Activated T-helper 1 cell treated with anti-CD3 and anti-CD28 coated beads, Interleukin-2, amount 50 U/mL, for 16 hours (primary cell): ENCODE measurements at regions not wholly inside any gene's neighbourhood (a gene's known extent, or its start where the extent isn't known, plus 50 kb on each side); places are given as distances from the start of the nearest gene placed in this dataset.

Source experiments
- DNase-seq, 2 donors: peaks; one replicate each; pipeline ENCODE4 v3.0.0-alpha.2; 2020; ENCODE audit warnings: low read depth in 1 of 2, low spot score in 1 of 2

DNA sequence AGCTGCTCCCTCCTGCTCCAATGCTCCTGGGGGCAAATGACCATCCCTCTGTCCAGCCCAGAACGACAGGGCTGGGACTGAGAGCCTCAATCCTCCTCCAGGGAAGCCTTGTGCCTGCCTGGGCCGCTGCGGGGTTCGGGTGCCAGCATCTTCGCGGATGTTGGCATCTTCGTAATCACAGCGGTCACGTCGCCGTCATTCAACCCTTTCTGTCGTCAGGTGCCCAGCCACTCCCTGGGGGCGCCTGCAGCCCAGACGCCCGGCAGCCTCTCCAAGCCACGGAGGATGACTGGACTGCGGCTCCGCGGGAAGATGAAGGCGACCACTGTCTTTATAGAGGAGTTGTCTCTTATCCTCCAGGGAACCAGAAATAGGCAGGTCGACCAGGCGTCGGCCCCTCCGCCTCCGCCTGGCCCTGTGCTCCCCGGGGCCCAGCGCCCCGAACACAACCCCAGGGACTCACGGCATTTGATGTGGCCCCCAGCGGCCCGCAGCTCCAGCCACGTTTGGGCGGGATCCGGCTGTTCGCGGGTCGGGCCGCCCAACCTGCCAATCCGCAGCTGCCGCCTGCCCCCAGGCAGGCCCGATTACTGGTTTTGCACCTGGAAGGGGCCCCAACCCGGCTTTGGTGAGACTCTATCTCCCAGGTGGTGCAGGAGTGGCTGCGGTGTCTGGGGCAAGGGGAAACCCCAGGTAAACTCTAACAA, 113.9 kb downstream of the THNSL2 start:
- DNase-seq, result no peak

DNA sequence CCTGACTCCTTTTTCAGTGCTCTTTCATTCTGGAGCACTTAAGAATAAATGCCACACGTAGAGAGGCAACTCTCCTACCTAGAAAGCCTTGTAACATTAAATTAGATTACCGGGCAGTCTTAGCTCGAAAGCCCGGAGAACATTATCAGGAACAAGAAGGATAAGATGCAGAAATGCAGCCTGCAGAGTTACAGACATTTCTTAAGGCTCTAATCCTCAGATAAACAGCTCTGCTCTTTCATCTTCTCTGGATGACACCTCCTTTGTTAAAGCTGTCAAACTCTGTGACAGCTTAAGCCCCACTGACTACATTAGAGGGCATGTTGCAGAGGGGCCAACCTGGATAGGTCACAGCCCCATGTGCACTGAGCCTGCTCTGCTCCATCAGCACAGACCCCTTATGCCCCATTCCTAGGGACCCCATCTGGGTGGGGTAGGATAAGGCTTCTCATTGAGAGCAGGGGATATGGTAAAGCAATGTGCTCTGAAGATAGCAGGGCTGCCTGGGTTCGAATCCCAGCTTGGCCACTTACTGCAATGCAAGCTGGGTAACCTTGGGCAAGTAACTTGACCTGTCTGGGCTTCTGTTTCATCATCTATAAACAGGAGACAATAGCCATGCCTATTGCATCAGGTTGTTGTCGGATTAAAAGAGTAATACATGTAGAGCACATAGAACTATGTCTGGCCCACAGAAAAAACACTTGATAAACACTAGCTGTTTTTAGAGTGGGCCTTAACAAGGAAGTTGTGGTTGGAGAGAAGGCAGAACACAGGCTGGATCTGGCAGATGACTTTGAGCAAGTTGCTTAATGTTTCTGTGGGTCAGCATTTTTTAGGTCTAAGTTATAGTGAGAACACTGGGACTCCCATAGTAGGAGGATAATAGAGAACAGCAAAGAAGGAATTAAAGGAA, 111.4 kb downstream of the THNSL2 start:
- no peak for DNase-seq

DNA sequence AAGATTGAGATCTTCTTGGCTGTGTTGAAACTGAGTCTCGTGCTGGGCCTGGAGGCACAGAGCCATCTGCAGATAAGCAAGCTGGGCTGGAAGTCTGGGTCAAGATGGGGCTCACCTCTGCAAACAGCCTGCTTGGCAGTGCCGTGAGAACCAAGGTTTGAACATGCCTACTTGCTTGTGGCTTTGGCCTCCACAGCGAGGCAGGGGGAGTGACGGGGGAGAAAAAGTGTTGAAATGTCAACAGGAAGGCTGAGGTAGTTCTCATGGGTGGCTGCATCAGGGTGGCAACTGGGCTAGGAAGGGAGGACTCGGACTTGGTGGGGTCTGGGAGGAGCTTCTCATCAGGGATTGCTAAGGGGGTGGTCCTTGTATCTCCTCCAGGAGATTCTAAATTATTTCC, 99.7 kb downstream of the THNSL2 start:
- DNase-seq, result no peak

DNA sequence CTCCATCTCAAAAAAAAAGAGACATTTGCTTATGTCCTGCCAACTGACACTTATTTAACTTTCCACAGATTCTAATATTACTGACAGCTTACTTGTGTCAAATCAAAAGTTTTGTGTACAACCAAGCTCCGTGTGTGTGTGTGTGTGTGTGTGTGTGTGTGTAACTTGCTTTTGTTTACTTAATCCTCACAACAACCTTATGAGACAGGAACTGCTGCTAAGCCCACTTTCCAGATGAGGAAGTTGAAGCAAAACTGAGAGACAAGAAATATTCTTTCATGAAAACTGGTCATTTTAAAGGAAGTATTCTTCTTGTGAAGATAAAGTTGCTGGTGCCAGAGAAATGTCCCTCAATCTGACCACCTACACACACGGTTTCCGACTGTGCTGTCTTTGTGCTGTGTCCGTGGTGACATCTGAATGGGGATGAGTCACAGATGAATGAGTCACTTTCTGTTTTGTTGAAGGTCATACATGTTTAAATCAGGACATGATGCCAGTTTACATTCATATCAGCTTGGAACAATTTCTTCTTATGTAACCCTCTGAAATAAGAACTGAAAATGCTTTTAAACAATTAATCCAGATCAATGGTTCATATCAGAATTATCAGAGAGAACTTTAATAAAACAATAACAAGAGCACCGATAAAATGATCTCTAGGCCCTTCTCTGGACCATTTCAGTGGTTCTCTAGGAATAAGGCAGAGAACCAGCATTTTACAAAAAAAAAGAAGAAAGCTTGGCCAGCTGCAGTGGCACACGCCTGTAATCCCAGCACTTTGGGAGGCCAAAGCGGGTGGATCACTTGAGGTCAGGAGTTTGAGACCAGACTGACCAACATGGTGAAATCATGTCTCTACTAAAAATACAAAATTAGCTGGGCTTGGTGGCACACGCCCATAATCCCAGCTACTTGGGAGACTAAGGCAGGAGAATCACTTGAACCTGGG, 95.5 kb downstream of the THNSL2 start:
- DNase-seq, result no peak

DNA sequence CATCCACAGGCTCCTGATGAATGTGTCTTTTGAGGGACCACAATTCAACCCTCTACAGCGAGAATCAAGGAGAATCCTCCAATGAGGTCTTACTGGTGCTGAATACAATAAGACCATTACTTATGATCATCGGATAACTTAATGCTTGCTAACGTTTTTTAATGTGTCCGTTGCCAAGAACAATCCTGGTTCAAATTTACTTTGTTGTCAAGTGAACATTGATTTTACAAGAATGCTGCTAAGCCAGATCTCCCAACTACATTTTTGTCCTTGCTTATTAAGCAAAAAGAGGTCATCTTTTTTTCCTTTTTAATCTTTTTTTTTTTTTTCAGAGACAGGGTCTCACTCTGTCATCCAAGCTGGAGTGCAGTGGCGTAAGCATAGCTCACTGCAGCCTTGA, 93.7 kb downstream of the THNSL2 start:
- no peak for DNase-seq

DNA sequence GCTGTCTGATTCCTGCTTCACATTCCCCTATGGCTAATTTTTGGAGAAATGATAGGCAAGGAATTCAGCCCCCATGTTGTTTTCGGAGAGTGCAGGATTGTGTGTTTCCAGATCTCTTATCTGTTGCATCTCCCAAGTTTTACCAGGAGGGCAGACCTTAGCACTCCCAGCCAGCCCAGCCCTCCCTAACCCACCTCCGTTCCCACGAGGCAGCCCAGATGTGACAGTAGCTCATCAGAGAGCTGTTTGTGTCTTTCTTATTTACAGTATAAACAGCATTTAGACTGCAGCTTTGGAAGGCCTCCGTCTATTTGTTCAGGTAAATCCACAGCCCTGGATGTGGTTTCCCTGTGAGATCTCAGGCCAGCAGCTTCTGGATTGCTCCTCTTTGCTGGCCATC, 91.6 kb downstream of the THNSL2 start:
- no peak for DNase-seq

DNA sequence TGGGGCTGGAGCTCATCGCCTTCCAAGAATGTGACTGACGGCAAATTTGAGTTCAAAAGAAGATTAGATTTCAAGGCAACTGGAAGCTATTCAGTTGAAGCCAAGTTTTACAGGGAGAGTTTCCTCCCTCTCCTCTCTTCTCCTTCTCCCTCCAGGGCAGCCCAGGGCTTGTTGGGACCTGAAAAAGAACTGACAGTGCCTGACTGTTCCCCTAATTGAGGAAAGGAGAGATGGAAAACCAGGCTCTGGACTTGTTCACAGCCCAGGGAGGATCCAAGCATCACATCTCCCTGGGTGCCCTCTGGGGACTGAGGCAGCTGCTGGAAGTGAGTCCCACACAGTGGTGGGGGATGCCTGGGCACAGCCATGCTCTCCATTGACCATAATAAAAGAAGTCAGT, 88.1 kb downstream of the THNSL2 start:
- DNase-seq, result no peak

DNA sequence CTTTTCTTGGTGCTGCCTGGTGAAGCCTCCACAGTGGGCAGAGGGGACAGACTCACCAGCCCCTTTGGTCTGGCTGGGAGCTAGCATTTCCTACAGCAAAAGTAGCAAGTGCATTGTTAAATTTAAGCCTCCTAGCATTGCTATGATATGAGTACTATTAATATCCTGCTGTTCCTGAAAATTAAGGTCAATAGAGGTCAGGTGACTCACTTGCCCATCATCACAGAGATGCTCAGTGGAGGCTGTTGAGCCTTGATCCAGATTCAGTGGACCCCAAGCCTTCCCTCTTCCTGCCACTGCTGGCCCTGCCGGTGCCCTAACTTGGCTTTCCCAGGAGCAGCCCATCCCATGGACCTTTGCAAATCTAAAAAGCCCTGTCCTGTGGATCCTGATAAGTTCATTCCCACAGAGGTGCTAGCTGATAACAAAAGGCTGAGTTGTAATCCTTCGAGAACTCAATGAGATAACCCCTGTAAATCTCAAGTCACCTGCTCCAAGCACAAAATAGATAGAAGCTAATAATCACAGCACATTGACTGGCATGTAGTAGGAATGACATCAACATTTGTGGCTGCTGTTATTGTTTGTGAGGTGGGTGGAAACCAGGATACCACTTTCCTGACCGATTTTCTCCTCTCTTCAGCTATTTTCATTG, 84.4 kb downstream of the THNSL2 start:
- DNase-seq, result no peak

DNA sequence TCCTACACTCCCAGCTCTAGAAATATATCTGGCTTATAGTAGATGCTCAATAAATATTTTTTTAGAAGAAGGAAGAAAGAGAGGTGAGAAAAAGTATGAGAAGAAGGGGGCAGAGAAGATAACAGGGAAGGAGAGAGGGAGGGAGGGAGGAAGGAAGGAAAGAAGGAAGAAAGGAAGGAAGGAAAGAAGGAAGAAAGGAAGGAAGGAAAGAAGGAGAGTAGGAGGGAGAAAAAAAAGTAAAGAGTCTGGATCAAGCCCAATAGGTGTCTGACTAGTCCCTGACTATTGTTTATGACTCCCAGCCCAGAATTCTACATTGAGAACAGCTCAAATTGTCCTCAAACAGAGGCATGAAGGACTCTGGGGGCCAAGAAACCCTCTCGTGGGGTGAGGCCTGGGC, 83.9 kb downstream of the THNSL2 start:
- DNase-seq, result no peak

DNA sequence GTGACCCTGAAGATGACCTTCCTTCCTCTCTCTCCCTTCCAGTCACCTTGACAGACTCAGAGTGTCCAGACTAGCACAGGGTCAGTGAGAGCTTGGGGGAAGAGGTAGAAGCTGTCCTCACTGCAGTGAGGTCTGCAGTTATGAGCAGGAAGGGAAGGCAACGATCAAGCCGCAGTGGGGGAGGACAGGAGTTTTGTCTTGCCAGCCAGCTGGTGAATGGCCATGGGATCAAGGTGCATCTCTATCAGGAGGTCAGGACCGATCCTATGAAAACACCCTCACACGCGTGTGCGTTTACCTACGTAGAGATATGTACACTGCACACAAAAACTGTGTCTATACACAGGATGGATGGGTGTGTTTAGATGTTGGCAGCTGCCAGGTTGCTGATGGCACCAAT, 83.2 kb downstream of the THNSL2 start:
- DNase-seq, result no peak

DNA sequence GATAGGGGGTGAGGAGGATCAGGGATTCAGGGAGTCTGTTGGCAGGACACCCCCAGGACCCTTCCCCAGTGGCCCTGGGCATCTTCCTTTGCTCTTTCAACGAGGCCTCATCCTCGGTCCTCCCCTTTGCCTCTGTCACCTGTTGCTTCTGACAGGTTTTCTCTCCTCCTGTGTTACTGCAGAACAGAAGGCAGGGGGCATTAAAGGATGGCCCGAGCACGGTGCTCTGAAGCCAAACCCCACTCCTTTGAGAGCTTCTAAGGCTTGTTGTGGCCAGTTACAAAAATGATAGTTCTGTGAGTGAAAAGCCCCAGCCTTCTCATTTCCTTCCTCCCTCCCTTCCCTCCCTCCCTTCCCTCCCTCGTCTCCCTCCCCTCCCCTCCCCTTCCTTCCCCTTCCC, 82.5 kb downstream of the THNSL2 start:
- no peak for DNase-seq

DNA sequence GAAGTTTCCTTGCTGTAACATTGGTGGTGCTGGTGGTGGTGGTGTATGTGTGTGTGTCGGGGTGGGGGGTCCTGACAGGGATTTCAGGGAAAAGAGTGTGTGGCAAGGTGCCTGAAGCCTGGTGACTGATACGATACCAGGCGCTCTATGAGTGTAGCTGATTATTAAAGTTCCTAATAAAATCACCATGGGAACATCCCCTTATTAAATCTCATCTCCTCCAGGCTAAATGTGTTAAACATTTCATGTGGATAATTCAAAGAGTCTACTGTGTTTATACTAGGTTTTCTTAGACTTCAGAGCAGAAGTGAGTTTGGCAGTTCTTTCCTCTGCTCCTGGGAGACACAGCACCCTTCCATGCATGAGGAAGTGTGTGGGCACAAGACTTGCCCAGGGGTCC, 82.0 kb downstream of the THNSL2 start:
- DNase-seq, result no peak

DNA sequence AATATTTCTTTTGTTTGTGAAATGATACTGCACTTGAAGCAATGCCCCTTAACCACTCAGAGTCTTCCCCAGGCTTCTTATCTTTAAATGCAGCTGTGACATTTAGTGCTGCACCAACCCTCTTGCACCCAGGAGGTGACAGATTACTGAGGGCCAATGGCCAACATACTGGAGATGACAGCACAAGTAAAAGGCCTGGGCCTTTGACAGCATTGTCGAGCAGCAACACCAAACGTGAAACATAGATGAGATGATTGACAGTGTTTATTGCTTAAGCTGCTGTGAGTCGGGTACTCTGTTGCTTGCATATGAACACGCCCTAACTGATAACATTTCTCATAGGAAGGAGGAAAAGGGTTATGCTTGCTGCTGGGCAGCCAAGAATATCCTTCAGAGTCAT, 80.3 kb downstream of the THNSL2 start:
- no peak for DNase-seq

DNA sequence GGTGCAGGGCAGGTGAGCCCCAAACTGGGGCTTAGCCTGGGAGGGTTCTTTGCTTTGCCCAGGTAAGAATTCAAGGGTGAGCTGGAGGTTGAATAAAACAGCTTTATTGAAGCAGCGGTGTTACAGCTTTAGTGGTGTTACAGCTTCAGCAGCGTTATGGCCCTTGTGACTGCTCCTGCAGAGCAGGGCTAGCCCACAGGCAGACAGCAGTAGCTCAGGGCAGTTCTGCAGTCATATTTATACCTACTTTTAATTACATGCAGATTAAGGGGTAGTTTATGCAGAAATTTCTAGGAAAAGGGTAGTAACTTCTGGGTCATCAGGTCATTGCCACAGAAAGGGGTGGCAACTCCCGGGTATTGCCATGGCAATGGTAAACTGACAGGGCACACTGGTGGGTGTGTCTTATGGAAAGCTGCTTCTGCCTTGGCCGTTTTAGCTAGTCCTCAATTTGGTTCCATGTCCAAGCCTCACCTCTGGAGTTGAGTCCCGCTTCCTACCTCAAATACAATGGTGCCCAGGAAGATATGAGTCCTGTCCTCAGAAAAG, 78.2 kb downstream of the THNSL2 start:
- no peak for DNase-seq

DNA sequence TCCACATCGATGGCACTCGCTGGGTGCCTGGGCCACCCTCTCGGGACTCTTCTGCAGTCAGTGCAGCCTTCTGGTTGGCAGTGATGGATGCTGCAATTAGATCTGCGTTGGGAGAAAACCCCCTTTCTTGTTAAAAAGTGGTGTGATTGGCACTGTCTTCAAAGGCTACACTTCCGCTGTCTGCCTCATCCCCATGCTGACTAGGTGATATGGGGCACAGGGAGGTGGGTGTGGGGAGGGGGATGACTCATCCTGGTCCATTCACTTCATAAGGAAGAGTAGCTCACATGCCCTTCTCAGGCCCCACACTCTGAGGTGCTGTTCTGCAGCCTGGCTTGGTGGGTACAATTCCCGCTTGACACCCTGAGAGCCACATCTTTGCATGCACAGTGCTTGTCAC, 77.4 kb downstream of the THNSL2 start:
- DNase-seq, result no peak

DNA sequence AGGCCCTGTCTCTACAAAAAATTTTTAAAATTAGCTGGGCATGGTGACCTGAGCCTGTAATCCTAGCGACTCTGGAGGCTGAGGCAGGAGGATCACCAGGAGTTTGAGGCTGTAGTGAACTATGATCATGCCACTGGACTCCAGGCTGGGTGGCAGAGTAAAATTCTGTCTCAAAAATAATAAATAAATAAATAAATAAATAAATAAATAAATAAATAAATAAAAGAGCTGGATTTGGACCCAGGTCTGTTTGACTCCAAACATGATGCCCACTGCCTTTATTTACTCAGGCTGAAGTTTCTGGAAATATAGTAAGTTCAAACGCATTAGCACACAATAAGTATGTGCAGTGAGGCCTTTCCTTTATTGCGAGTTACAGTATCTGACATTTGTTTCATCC, 75.0 kb downstream of the THNSL2 start:
- DNase-seq, result no peak

DNA sequence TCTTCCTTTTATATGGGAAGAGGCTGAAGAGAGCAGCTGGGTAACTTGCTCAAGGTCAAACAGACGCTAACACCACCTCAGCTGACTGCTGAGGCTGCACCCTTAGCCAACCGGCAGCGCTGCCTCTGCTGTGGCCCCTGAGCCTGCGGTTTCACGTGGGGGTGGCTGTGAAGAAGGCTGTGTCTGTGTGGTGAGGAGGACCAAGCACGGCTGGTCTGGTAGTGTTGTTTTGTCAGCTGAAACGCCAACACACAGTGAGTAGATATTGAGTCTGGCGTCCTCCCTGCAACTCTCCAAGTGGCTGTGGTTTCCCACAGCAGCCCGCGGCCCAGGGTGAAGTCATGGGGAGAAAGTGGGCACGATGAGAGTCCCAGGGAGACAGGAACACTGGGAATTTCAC, 69.6 kb downstream of the THNSL2 start:
- no peak for DNase-seq

DNA sequence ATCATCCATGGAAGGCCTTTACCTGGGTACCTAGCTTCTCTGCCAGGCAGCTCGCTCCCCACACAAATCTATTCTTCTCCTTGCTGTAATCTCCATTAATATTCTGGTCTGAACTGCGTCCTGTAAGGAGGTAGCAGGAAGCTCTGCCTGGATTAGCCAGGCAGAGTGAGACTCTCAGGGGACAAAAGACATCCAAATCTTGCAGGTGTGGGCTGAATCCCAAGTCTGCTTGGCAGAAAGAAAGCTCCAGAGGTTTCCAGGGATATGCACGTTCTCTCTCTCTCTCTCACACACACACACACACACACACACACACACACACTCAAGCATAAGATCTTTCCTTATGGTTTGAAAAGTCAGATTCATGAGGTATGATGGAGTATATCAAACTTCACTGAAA, 66.5 kb downstream of the THNSL2 start:
- no peak for DNase-seq
